GM19463 (cell line): ENCODE measurements at regions not wholly inside any gene's neighbourhood (a gene's known extent, or its start where the extent isn't known, plus 50 kb on each side); places are given as distances from the start of the nearest gene placed in this dataset.
"Not testable (repeated sequence)": the region's sequence is repeated elsewhere in the genome, so short reads cannot be mapped to it uniquely, and the experiment has no call there.

Experiments used
- ATAC-seq: cut with Tn5 transposase; IDR thresholded peaks from one replicate; pipeline ENCODE4 v1.9.1; 2021; ENCODE audit warnings: mild to moderate bottlenecking, moderate library complexity; ENCODE audit not compliant: unreplicated experiment

- no peak for ATAC-seq
Measured at GRCh38 chr4:188649635-188650034, 510.4 kb downstream of the TRIML1 start.

GRCh38 chr4:188650516-188650915 lies 511.3 kb downstream of the TRIML1 start:
- ATAC-seq = no peak

- ATAC-seq = no peak
Measured at GRCh38 chr4:188657365-188657764, 518.1 kb downstream of the TRIML1 start.

- no peak for ATAC-seq
Measured at GRCh38 chr4:188658958-188659522, 519.8 kb downstream of the TRIML1 start.

- no peak for ATAC-seq
Measured at GRCh38 chr4:188660796-188661195, 521.6 kb downstream of the TRIML1 start.

GRCh38 chr4:188661502-188661901 lies 522.3 kb downstream of the TRIML1 start:
- no peak for ATAC-seq

- no peak for ATAC-seq
Measured at GRCh38 chr4:188663369-188663768, 524.1 kb downstream of the TRIML1 start.

GRCh38 chr4:188665491-188666457 lies 526.5 kb downstream of the TRIML1 start:
- ATAC-seq = no peak

GRCh38 chr4:188678691-188679090 lies 539.5 kb downstream of the TRIML1 start:
- ATAC-seq = not testable (repeated sequence)

- no peak for ATAC-seq
Measured at GRCh38 chr4:188680004-188680666, 540.9 kb downstream of the TRIML1 start.

GRCh38 chr4:188680667-188681063 lies 541.4 kb downstream of the TRIML1 start:
- no peak for ATAC-seq

GRCh38 chr4:188682321-188682720 lies 543.1 kb downstream of the TRIML1 start:
- no peak for ATAC-seq

- no peak for ATAC-seq
Measured at GRCh38 chr4:188683571-188683970, 544.3 kb downstream of the TRIML1 start.

- no peak for ATAC-seq
Measured at GRCh38 chr4:188688956-188689355, 549.7 kb downstream of the TRIML1 start.

GRCh38 chr4:188691811-188692210 lies 552.6 kb downstream of the TRIML1 start:
- ATAC-seq = no peak

- no peak for ATAC-seq
Measured at GRCh38 chr4:188695261-188695660, 556.0 kb downstream of the TRIML1 start.

- ATAC-seq = no peak
Measured at GRCh38 chr4:188697243-188697642, 558.0 kb downstream of the TRIML1 start.

- ATAC-seq = no peak
Measured at GRCh38 chr4:188701952-188702351, 562.7 kb downstream of the TRIML1 start.

GRCh38 chr4:188704288-188704687 lies 565.0 kb downstream of the TRIML1 start:
- no peak for ATAC-seq

GRCh38 chr4:188707036-188707435 lies 567.8 kb downstream of the TRIML1 start:
- ATAC-seq = no peak

- no peak for ATAC-seq
Measured at GRCh38 chr4:188714501-188714900, 575.3 kb downstream of the TRIML1 start.

- ATAC-seq = no peak
Measured at GRCh38 chr4:188714907-188715306, 575.7 kb downstream of the TRIML1 start.
